NT2/D1 (cell line): ENCODE measurements at regions not wholly inside any gene's neighbourhood (a gene's known extent, or its start where the extent isn't known, plus 50 kb on each side); places are given as distances from the start of the nearest gene placed in this dataset.
"Not testable (repeated sequence)": the region's sequence is repeated elsewhere in the genome, so short reads cannot be mapped to it uniquely, and the experiment has no call there.

Experiments
- SUZ12 ChIP-seq: IDR thresholded peaks from 2 replicates; pipeline ENCODE4 v1.6.1; 2011; ENCODE audit not compliant: insufficient read length, insufficient read depth; ENCODE audit errors: extremely low read depth
- ZNF274 ChIP-seq: IDR thresholded peaks from 2 replicates; pipeline ENCODE4 v1.6.1; 2011; ENCODE audit warnings: mild to moderate bottlenecking, low read depth, low read length

- TF ChIP-seq ZNF274, SUZ12: not testable (repeated sequence)
Observed at GRCh38 chr11:23887122-23887521, 609.7 kb upstream of the LUZP2 start.
